B cell (primary cell): ENCODE measurements at regions not wholly inside any gene's neighbourhood (a gene's known extent, or its start where the extent isn't known, plus 50 kb on each side); places are given as distances from the start of the nearest gene placed in this dataset.

Experiments
- EZH2 ChIP-seq: IDR thresholded peaks from 2 replicates; pipeline ENCODE4 v1.6.1; 2012; ENCODE audit warnings: borderline replicate concordance, low read depth, mild to moderate bottlenecking, moderate library complexity, low read length; ENCODE audit not compliant: insufficient read depth, poor library complexity, severe bottlenecking
- TF ChIP-seq, protein P1 (sequence below): fragments of 200-600 bp; IDR thresholded peaks from one replicate; pipeline ENCODE4 v1.8.0; 2022; ENCODE audit warnings: antibody characterized with exemption, mild to moderate bottlenecking

- TF ChIP-seq EZH2, result no peak
- TF ChIP-seq, protein P1, sequence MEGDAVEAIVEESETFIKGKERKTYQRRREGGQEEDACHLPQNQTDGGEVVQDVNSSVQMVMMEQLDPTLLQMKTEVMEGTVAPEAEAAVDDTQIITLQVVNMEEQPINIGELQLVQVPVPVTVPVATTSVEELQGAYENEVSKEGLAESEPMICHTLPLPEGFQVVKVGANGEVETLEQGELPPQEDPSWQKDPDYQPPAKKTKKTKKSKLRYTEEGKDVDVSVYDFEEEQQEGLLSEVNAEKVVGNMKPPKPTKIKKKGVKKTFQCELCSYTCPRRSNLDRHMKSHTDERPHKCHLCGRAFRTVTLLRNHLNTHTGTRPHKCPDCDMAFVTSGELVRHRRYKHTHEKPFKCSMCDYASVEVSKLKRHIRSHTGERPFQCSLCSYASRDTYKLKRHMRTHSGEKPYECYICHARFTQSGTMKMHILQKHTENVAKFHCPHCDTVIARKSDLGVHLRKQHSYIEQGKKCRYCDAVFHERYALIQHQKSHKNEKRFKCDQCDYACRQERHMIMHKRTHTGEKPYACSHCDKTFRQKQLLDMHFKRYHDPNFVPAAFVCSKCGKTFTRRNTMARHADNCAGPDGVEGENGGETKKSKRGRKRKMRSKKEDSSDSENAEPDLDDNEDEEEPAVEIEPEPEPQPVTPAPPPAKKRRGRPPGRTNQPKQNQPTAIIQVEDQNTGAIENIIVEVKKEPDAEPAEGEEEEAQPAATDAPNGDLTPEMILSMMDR, result no peak
Measured at GRCh38 chr4:144363890-144364289, 223.4 kb upstream of the GYPA start.
